IMR-90 (cell line): ENCODE measurements at regions not wholly inside any gene's neighbourhood (a gene's known extent, or its start where the extent isn't known, plus 50 kb on each side); places are given as distances from the start of the nearest gene placed in this dataset.
"Not testable (repeated sequence)": the region's sequence is repeated elsewhere in the genome, so short reads cannot be mapped to it uniquely, and the experiment has no call there.

Experiments
- ATAC-seq: fragments of 200-7000 bp; cut with Tn5 transposase; 2 replicates; pipeline ENCODE4 v1.9.1; 2020; ENCODE audit warnings: low read depth, mild to moderate bottlenecking, moderate library complexity
- BruUV-seq: library from RNA; stranded (reverse); fragments of 400-500 nt; replicated peaks from 2 replicates; lab custom pipeline; 2021; lab: Mats Ljungman, UMichigan
- CTCF ChIA-PET: fragments of 300-600 bp; formaldehyde crosslinking; extraction: SDS; loops from one replicate; lab custom pipeline; 2021; ENCODE audit warnings: antibody characterized with exemption; lab: Yijun Ruan, JAX
- POLR2A ChIA-PET: fragments of 300-600 bp; sonication (Branson Sonifier 250); formaldehyde crosslinking; loops from one replicate; lab custom pipeline; 2022; ENCODE audit warnings: antibody characterized with exemption; ENCODE audit not compliant: unreplicated experiment; lab: Charles Lee
- DNase-seq: peaks from one replicate; pipeline ENCODE4 v3.0.0; 2013
- H2AFZ ChIP-seq: replicated peaks from 2 replicates; pipeline ENCODE3; 2013; ENCODE audit warnings: low read length, mild to moderate bottlenecking; ENCODE audit not compliant: poor library complexity
- H2AK5ac ChIP-seq: 2 replicates; pipeline ENCODE4 v1.6.1; 2013; ENCODE audit warnings: low read depth, low read length, inconsistent platforms
- H2AK9ac ChIP-seq: replicated peaks from 2 replicates; pipeline ENCODE3; 2013; ENCODE audit warnings: mild to moderate bottlenecking, low read depth, low read length, moderate library complexity; ENCODE audit not compliant: poor library complexity
- H2BK120ac ChIP-seq: 2 replicates; pipeline ENCODE4 v1.6.1; 2013; ENCODE audit warnings: low read depth, low read length, inconsistent platforms
- H2BK15ac ChIP-seq: 3 replicates; pipeline ENCODE4 v1.6.1; 2013; ENCODE audit warnings: low read depth, low read length, inconsistent platforms
- H2BK20ac ChIP-seq: 2 replicates; pipeline ENCODE4 v1.6.1; 2013; ENCODE audit warnings: low read depth, mild to moderate bottlenecking, inconsistent platforms, low read length, moderate library complexity
- H2BK5ac ChIP-seq: 2 replicates; pipeline ENCODE4 v1.6.1; 2013; ENCODE audit warnings: mild to moderate bottlenecking, low read depth, low read length, inconsistent platforms; ENCODE audit not compliant: poor library complexity, severe bottlenecking
- H3K14ac ChIP-seq: replicated peaks from 2 replicates; pipeline ENCODE4 v1.6.1; 2013; ENCODE audit warnings: low read depth, low read length, inconsistent platforms
- H3K18ac ChIP-seq: 2 replicates; pipeline ENCODE4 v1.6.1; 2013; ENCODE audit warnings: low read depth, low read length, control low read depth
- H3K23ac ChIP-seq: 2 replicates; pipeline ENCODE4 v1.6.1; 2013; ENCODE audit warnings: low read depth, low read length, inconsistent platforms
- H3K27ac ChIP-seq: 2 replicates; pipeline ENCODE4 v1.5.1; 2013; ENCODE audit warnings: mild to moderate bottlenecking, control low read depth, low read length; ENCODE audit not compliant: insufficient read depth
- H3K27me3 ChIP-seq: 2 replicates; pipeline ENCODE4 v1.6.1; 2013; ENCODE audit warnings: low read length; ENCODE audit not compliant: control insufficient read depth, insufficient read depth
- H3K36me3 ChIP-seq: 2 replicates; pipeline ENCODE4 v1.6.1; 2013; ENCODE audit warnings: low read length, mixed read lengths; ENCODE audit not compliant: control insufficient read depth, insufficient read depth
- H3K4ac ChIP-seq: 2 replicates; pipeline ENCODE4 v1.6.1; 2013; ENCODE audit warnings: low read depth, low read length, inconsistent platforms
- H3K4me1 ChIP-seq: 2 replicates; pipeline ENCODE4 v1.6.1; 2013; ENCODE audit warnings: low read length, mixed read lengths; ENCODE audit not compliant: control insufficient read depth, insufficient read depth
- H3K4me2 ChIP-seq: 2 replicates; pipeline ENCODE4 v1.6.1; 2013; ENCODE audit warnings: low read depth, mild to moderate bottlenecking, control low read depth, low read length, moderate library complexity
- H3K4me3 ChIP-seq: 2 replicates; pipeline ENCODE4 v1.5.1; 2013; ENCODE audit warnings: low read depth, mild to moderate bottlenecking, control low read depth, low read length, moderate library complexity; ENCODE audit not compliant: insufficient read depth
- H3K56ac ChIP-seq: 2 replicates; pipeline ENCODE4 v1.6.1; 2013; ENCODE audit warnings: low read length, inconsistent platforms; ENCODE audit not compliant: insufficient read depth; ENCODE audit errors: extremely low read depth
- H3K79me1 ChIP-seq, 2 experiments: 2 replicates each; pipeline ENCODE4 v1.6.1; 2013; ENCODE audit warnings: low read length in 2 of 2, inconsistent platforms in 1 of 2, low read depth in 1 of 2
- H3K9ac ChIP-seq: 2 replicates; pipeline ENCODE4 v1.6.1; 2013; ENCODE audit warnings: low read depth, low read length, control low read depth
- H3K9me1 ChIP-seq: 2 replicates; pipeline ENCODE4 v1.6.1; 2013; ENCODE audit warnings: low read length, inconsistent platforms; ENCODE audit not compliant: insufficient read depth
- H3K9me3 ChIP-seq: 2 replicates; pipeline ENCODE4 v1.6.1; 2013; ENCODE audit warnings: low read length; ENCODE audit not compliant: control insufficient read depth, insufficient read depth
- H4K20me1 ChIP-seq: 2 replicates; pipeline ENCODE4 v1.6.1; 2013; ENCODE audit warnings: low read length, inconsistent platforms; ENCODE audit not compliant: insufficient read depth
- H4K5ac ChIP-seq: 2 replicates; pipeline ENCODE4 v1.6.1; 2013; ENCODE audit warnings: mild to moderate bottlenecking, low read depth, low read length, control low read depth
- H4K8ac ChIP-seq, 2 experiments: 2 replicates each; pipeline ENCODE4 v1.6.1; 2013; ENCODE audit warnings: low read depth in 2 of 2, low read length in 2 of 2, control low read depth in 1 of 2, inconsistent platforms in 1 of 2
- H4K91ac ChIP-seq: 2 replicates; pipeline ENCODE4 v1.6.1; 2013; ENCODE audit warnings: low read depth, low read length, inconsistent platforms; ENCODE audit not compliant: insufficient read depth
- SMC3 ChIP-seq: fragments of 150-350 bp; IDR thresholded peaks from 2 replicates; pipeline ENCODE4 v1.6.1; 2016; ENCODE audit warnings: low read depth, mild to moderate bottlenecking, antibody characterized with exemption, low read length, moderate library complexity
- WGBS, 2 experiments: methylation state at CpG; one replicate each; pipeline versions ENCODE4 v1.1.5 to v1.1.7; 2013; ENCODE audit warnings: missing lambda C conversion rate in 2 of 2; ENCODE audit not compliant: insufficient read length in 1 of 2; ENCODE audit errors: extremely low coverage in 2 of 2; 5-methylcytosine and 5-hydroxymethylcytosine counted together
- dilution Hi-C: fragments of 300-500 bp; cut with HindIII; formaldehyde crosslinking; loops from one replicate; pipeline ENCODE4 v1.14.3; 2018; ENCODE audit warnings: low sequenced_read_pairs; ENCODE audit not compliant: unreplicated experiment
- in situ Hi-C: fragments of 300-500 bp; cut with MboI; formaldehyde crosslinking; loops from 3 replicates; pipeline ENCODE4 v1.14.3; 2019; ENCODE audit warnings: low sequenced_read_pairs, inconsistent platforms, mixed read lengths
- intact Hi-C: fragments of 100-400 bp; cut with micrococcal nuclease; formaldehyde crosslinking; loops from 2 replicates; pipeline ENCODE4 v1.10.0; 2022

GRCh38 chr6:63514488-63515173, 57.6 kb upstream of the LOC128125822 start:
- H3K18ac ChIP-seq = no peak overlapping the region
- no peak overlapping the region for H2BK15ac ChIP-seq
- H3K4me3 ChIP-seq = no peak overlapping the region
- H3K14ac ChIP-seq = no peak overlapping the region
- no peaks in the 10 kb centered on the region for H4K20me1 ChIP-seq
- no peak overlapping the region for H3K4me2 ChIP-seq
- no peak overlapping the region for H3K4ac ChIP-seq
- no TSS peak for BruUV-seq
- H4K91ac ChIP-seq = no peak overlapping the region
- in situ Hi-C loops = no loop called here
- ChIA-PET POLR2A (interaction anchor here (0.7 kb wide), 1 partner anchor 10 kb away, joined by 3 read pairs; no protein-coding TSS in a partner anchor), CTCF (no interaction called here)
- H3K79me1 ChIP-seq = no peaks in the 10 kb centered on the region
- H2AFZ ChIP-seq = no peak overlapping the region
- TF ChIP-seq SMC3 = no peak
- H3K27me3 ChIP-seq = peaks cover 2% of the 10 kb centered on the region; the same call in 1 of the 2 replicates
- H2BK5ac ChIP-seq = no peak overlapping the region
- no peak overlapping the region for H2BK20ac ChIP-seq
- dilution Hi-C loops = no loop called here
- no peaks in the 10 kb centered on the region for H3K4me1 ChIP-seq
- H3K9ac ChIP-seq = no peak overlapping the region
- H3K9me1 ChIP-seq = no peaks in the 10 kb centered on the region
- H4K5ac ChIP-seq = no peak overlapping the region
- DNase-seq (no peak), ATAC-seq (no peak)
- H3K36me3 ChIP-seq = no peaks in the 10 kb centered on the region
- intact Hi-C loops = no loop called here
- no CpG with 5 or more reads among the region's 4 CpGs for WGBS, 2 experiments
- H3K9me3 ChIP-seq = no peaks in the 10 kb centered on the region
- no peak overlapping the region for H3K23ac ChIP-seq
- no peak overlapping the region for H3K27ac ChIP-seq
- H2AK5ac ChIP-seq = no peak overlapping the region
- no peak overlapping the region for H2BK120ac ChIP-seq
- H2AK9ac ChIP-seq = no peak overlapping the region
- no peak overlapping the region for H4K8ac ChIP-seq
- no peak overlapping the region for H3K56ac ChIP-seq

- H3K27me3 ChIP-seq, H4K5ac ChIP-seq, H3K4ac ChIP-seq, DNase-seq, H2BK20ac ChIP-seq, H3K23ac ChIP-seq, H3K18ac ChIP-seq, in situ Hi-C loops, H2AK5ac ChIP-seq, H3K9ac ChIP-seq, H4K91ac ChIP-seq, ATAC-seq, dilution Hi-C loops, H3K27ac ChIP-seq, H4K20me1 ChIP-seq, H2BK120ac ChIP-seq, H2BK15ac ChIP-seq, H4K8ac ChIP-seq, H3K4me3 ChIP-seq, H2AK9ac ChIP-seq, H3K9me3 ChIP-seq, H3K14ac ChIP-seq, CTCF ChIA-PET, H3K4me2 ChIP-seq, H3K36me3 ChIP-seq, BruUV-seq, H3K56ac ChIP-seq, H2AFZ ChIP-seq, H3K4me1 ChIP-seq, POLR2A ChIA-PET, H3K9me1 ChIP-seq, H3K79me1 ChIP-seq, H2BK5ac ChIP-seq, intact Hi-C loops: not testable (repeated sequence)
- WGBS, 2 experiments = no CpG with 5 or more reads among the region's 5 CpGs
These were observed 57.1 kb upstream of the LOC128125822 start for GRCh38 chr6:63515227-63515626.
